ENCODE measurements at regions not wholly inside any gene's neighbourhood (a gene's known extent, or its start where the extent isn't known, plus 50 kb on each side); places are given as distances from the start of the nearest gene placed in this dataset.

GRCh38 chr16:64008131-64008530, 1113.7 kb downstream of the CDH11 start:
- TF ChIP-seq EZH2 (IDR thresholded peaks at IDR 0.05) (no peak), POLR2AphosphoS5 (IDR thresholded peaks at IDR 0.05; ENCODE audit: borderline replicate concordance, low read depth, low read length) (no peak), FOXP2 (optimal IDR thresholded peaks at IDR 0.05; ENCODE audit: control extremely low read depth, extremely low read length, insufficient read depth) (no peak)

All from SK-N-MC (cell line).